H1 (cell line): ENCODE measurements at regions not wholly inside any gene's neighbourhood (a gene's known extent, or its start where the extent isn't known, plus 50 kb on each side); places are given as distances from the start of the nearest gene placed in this dataset.

Source experiments
- CTCF ChIA-PET: fragments of 300-600 bp; sonication (Branson Sonifier 250); formaldehyde crosslinking; loops from one replicate; lab custom pipeline; 2021; ENCODE audit not compliant: partially characterized antibody; lab: Charles Lee
- POLR2A ChIA-PET: fragments of 300-600 bp; sonication (Branson Sonifier 250); formaldehyde crosslinking; loops from one replicate; lab custom pipeline; 2021; ENCODE audit warnings: inconsistent platforms; ENCODE audit not compliant: partially characterized antibody; lab: Charles Lee
- DNase-seq, 2 experiments: peaks; one replicate each; pipeline versions ENCODE4 v3.0.0 to v3.0.0-alpha.2; 2010 to 2022; ENCODE audit warnings: low spot score in 2 of 2, low read depth in 1 of 2, mixed read lengths in 1 of 2
- FAIRE-seq: peaks from 2 replicates; lab custom pipeline; 2011; peaks lifted over from hg19 to GRCh38; lab: Jason Lieb, UNC
- H2AFZ ChIP-seq: 2 replicates; pipeline ENCODE4 v1.8.1; 2012; ENCODE audit warnings: low read length, inconsistent platforms
- H2AK5ac ChIP-seq: 2 replicates; pipeline ENCODE4 v1.6.1; 2013; ENCODE audit warnings: low read depth, low read length
- H2BK120ac ChIP-seq: replicated peaks from 2 replicates; pipeline ENCODE3; 2013; ENCODE audit warnings: low read depth, low read length, inconsistent platforms
- H2BK12ac ChIP-seq: 2 replicates; pipeline ENCODE4 v1.6.1; 2013; ENCODE audit warnings: low read depth, low read length
- H2BK15ac ChIP-seq: 2 replicates; pipeline ENCODE4 v1.6.1; 2013; ENCODE audit warnings: low read length
- H2BK20ac ChIP-seq: 2 replicates; pipeline ENCODE4 v1.6.1; 2013; ENCODE audit warnings: low read length
- H2BK5ac ChIP-seq: 2 replicates; pipeline ENCODE4 v1.6.1; 2013; ENCODE audit warnings: low read depth, low read length
- H3K14ac ChIP-seq: 2 replicates; pipeline ENCODE4 v1.6.1; 2013; ENCODE audit warnings: inconsistent platforms; ENCODE audit not compliant: insufficient read length
- H3K18ac ChIP-seq: 2 replicates; pipeline ENCODE4 v1.6.1; 2013; ENCODE audit warnings: low read length; ENCODE audit errors: extremely low read depth
- H3K23ac ChIP-seq: 2 replicates; pipeline ENCODE4 v1.6.1; 2013; ENCODE audit warnings: inconsistent platforms; ENCODE audit not compliant: insufficient read length
- H3K23me2 ChIP-seq: 2 replicates; pipeline ENCODE4 v1.6.1; 2013; ENCODE audit warnings: low read depth, low read length
- H3K27ac ChIP-seq: 2 replicates; pipeline ENCODE4 v1.6.1; 2011; ENCODE audit warnings: low read depth, low read length, inconsistent platforms
- H3K27me3 ChIP-seq, 4 experiments: replicated peaks in 1 of 4; 1 replicate in 1 of 4; 2 replicates in 3 of 4; pipeline versions ENCODE4 v1.6.1 to v1.8.1; 2011 to 2013; ENCODE audit warnings: low read length in 3 of 4, mild to moderate bottlenecking in 3 of 4, inconsistent platforms in 2 of 4, mixed read lengths in 2 of 4, moderate library complexity in 1 of 4; ENCODE audit not compliant: control insufficient read depth in 3 of 4, insufficient read depth in 3 of 4; ENCODE audit errors: extremely low read depth in 1 of 4
- H3K36me3 ChIP-seq, 4 experiments: 2 replicates each; pipeline versions ENCODE4 v1.6.1 to v1.8.1; 2011 to 2013; ENCODE audit warnings: mild to moderate bottlenecking in 4 of 4, low read length in 3 of 4, moderate library complexity in 2 of 4, control low read depth in 1 of 4, inconsistent platforms in 1 of 4; ENCODE audit not compliant: insufficient read depth in 4 of 4, control insufficient read depth in 2 of 4
- H3K4ac ChIP-seq: replicated peaks from 2 replicates; pipeline ENCODE3; 2013; ENCODE audit warnings: low read length, low read depth, mixed read lengths, inconsistent platforms; ENCODE audit not compliant: insufficient read length
- H3K4me1 ChIP-seq, 4 experiments: replicated peaks in 1 of 4; 1 replicate in 1 of 4; 2 replicates in 3 of 4; pipeline versions ENCODE4 v1.6.1 to v1.8.1; 2011 to 2013; ENCODE audit warnings: low read length in 3 of 4, inconsistent platforms in 2 of 4, mixed read lengths in 1 of 4; ENCODE audit not compliant: insufficient read depth in 4 of 4, control insufficient read depth in 3 of 4
- H3K4me2 ChIP-seq, 2 experiments: 2 replicates each; pipeline versions ENCODE4 v1.6.1 to v1.8.1; 2011 to 2013; ENCODE audit warnings: low read depth in 2 of 2, low read length in 2 of 2, control low read depth in 1 of 2, inconsistent platforms in 1 of 2, mild to moderate bottlenecking in 1 of 2; ENCODE audit not compliant: insufficient read depth in 1 of 2
- H3K4me3 ChIP-seq, 4 experiments: fragments of 200-600, 300-600 bp in 1 of 4; sonication (generic), shearing (Covaris generic), sonication (Bioruptor Twin) in 1 of 4; 2 replicates each; pipeline versions ENCODE4 v1.5.1 to v1.8.1; 2011 to 2016; ENCODE audit warnings: low read length in 4 of 4, low read depth in 3 of 4, control low read depth in 2 of 4, inconsistent platforms in 2 of 4, mild to moderate bottlenecking in 2 of 4, mixed read lengths in 1 of 4, moderate library complexity in 1 of 4; ENCODE audit not compliant: insufficient read depth in 2 of 4; ENCODE audit errors: extremely low read depth in 1 of 4
- H3K56ac ChIP-seq: replicated peaks from 2 replicates; pipeline ENCODE3; 2013; ENCODE audit warnings: low read depth, mild to moderate bottlenecking, mixed read lengths, low read length, inconsistent platforms; ENCODE audit not compliant: insufficient read length
- H3K79me1 ChIP-seq: 2 replicates; pipeline ENCODE4 v1.6.1; 2013; ENCODE audit warnings: low read depth, low read length, control low read depth
- H3K79me2 ChIP-seq, 2 experiments: 2 replicates each; pipeline versions ENCODE4 v1.6.1 to v1.8.1; 2012 to 2013; ENCODE audit warnings: low read length in 2 of 2, mild to moderate bottlenecking in 2 of 2, inconsistent platforms in 1 of 2; ENCODE audit not compliant: insufficient read depth in 2 of 2, control insufficient read depth in 1 of 2
- H3K9ac ChIP-seq, 4 experiments: replicated peaks in 1 of 4; 1 replicate in 1 of 4; 2 replicates in 3 of 4; pipeline versions ENCODE4 v1.6.1 to v1.8.1; 2011 to 2013; ENCODE audit warnings: low read depth in 3 of 4, low read length in 3 of 4, control low read depth in 2 of 4, mild to moderate bottlenecking in 2 of 4, moderate library complexity in 2 of 4, inconsistent platforms in 1 of 4; ENCODE audit errors: extremely low read depth in 1 of 4
- H3K9me3 ChIP-seq, 2 experiments: 2 replicates each; pipeline versions ENCODE4 v1.6.1 to v1.8.1; 2012 to 2013; ENCODE audit warnings: mild to moderate bottlenecking in 2 of 2, moderate library complexity in 2 of 2, control low read depth in 1 of 2, inconsistent platforms in 1 of 2, low read depth in 1 of 2, low read length in 1 of 2, mixed read lengths in 1 of 2; ENCODE audit not compliant: insufficient read depth in 2 of 2
- H4K20me1 ChIP-seq, 2 experiments: replicated peaks in 1 of 2; 2 replicates each; pipeline versions ENCODE3 to v1.8.1; 2011 to 2013; ENCODE audit warnings: inconsistent platforms in 2 of 2, low read length in 2 of 2, mild to moderate bottlenecking in 1 of 2; ENCODE audit not compliant: insufficient read depth in 2 of 2, control insufficient read depth in 1 of 2
- H4K5ac ChIP-seq: 2 replicates; pipeline ENCODE4 v1.6.1; 2013; ENCODE audit warnings: low read length, low read depth, mixed read lengths, inconsistent platforms; ENCODE audit not compliant: insufficient read length
- H4K8ac ChIP-seq: 2 replicates; pipeline ENCODE4 v1.8.0; 2013; ENCODE audit warnings: mild to moderate bottlenecking, moderate library complexity, low read length, inconsistent platforms; ENCODE audit not compliant: insufficient read depth; ENCODE audit errors: extremely low read depth
- H4K91ac ChIP-seq: replicated peaks from 2 replicates; pipeline ENCODE3; 2013; ENCODE audit warnings: low read length, mixed read lengths, inconsistent platforms; ENCODE audit not compliant: insufficient read length
- CBX8 ChIP-seq: fragments of 300-800, 300-1000 bp; sonication (generic); IDR thresholded peaks from 2 replicates; pipeline ENCODE4 v1.7.1; 2016; ENCODE audit warnings: low read depth, low read length, borderline replicate concordance
- CHD2 ChIP-seq: IDR thresholded peaks from 2 replicates; pipeline ENCODE4 v1.6.1; 2012; ENCODE audit warnings: low read length, improper control_type of control experiment
- EP300 ChIP-seq, 2 experiments: IDR thresholded peaks; 1 replicate in 1 of 2; 2 replicates in 1 of 2; pipeline ENCODE4 v1.6.1; 2011 to 2012; ENCODE audit warnings: low read depth in 2 of 2, low read length in 2 of 2, mild to moderate bottlenecking in 2 of 2, borderline replicate concordance in 1 of 2, inconsistent platforms in 1 of 2, moderate library complexity in 1 of 2
- KDM1A ChIP-seq: fragments of 200-600, 300-600 bp; sonication (generic); IDR thresholded peaks from 2 replicates; pipeline ENCODE4 v1.7.1; 2016; ENCODE audit warnings: mild to moderate bottlenecking, low read length, borderline replicate concordance
- MAFK ChIP-seq: IDR thresholded peaks from 2 replicates; pipeline ENCODE4 v1.6.1; 2012; ENCODE audit warnings: low read depth, mild to moderate bottlenecking, improper control_type of control experiment, low read length
- NRF1 ChIP-seq: IDR thresholded peaks from 2 replicates; pipeline ENCODE4 v1.6.1; 2011; ENCODE audit warnings: mild to moderate bottlenecking, low read depth, low read length, improper control_type of control experiment
- POLR2A ChIP-seq, 2 experiments: IDR thresholded peaks; 1 replicate in 1 of 2; 2 replicates in 1 of 2; pipeline ENCODE4 v1.6.1; 2011; ENCODE audit warnings: low read depth in 2 of 2, low read length in 2 of 2, mild to moderate bottlenecking in 2 of 2; ENCODE audit errors: control extremely low read depth in 1 of 2
- POLR2AphosphoS5 ChIP-seq: IDR thresholded peaks from 2 replicates; pipeline ENCODE4 v1.6.1; 2011; ENCODE audit warnings: low read depth, low read length
- POU5F1 ChIP-seq: IDR thresholded peaks from 2 replicates; pipeline ENCODE4 v1.6.1; 2011; ENCODE audit warnings: low read depth, mild to moderate bottlenecking, low read length, moderate library complexity
- SAP30 ChIP-seq: fragments of 300-600 bp; sonication (generic); IDR thresholded peaks from 2 replicates; pipeline ENCODE4 v1.7.1; 2012; ENCODE audit warnings: low read length, moderate library complexity, mild to moderate bottlenecking, inconsistent platforms; ENCODE audit not compliant: insufficient read depth, insufficient replicate concordance
- SP1 ChIP-seq: IDR thresholded peaks from 2 replicates; pipeline ENCODE4 v1.6.1; 2011; ENCODE audit warnings: low read depth, low read length
- TAF7 ChIP-seq: optimal IDR thresholded peaks from 2 replicates; pipeline ENCODE3; 2011; ENCODE audit warnings: low read depth, mild to moderate bottlenecking, inconsistent platforms, low read length, moderate library complexity, borderline replicate concordance
- WGBS, 2 experiments: shearing (Covaris generic) in 1 of 2; methylation state at CpG; one replicate each; pipeline versions ENCODE4 v1.1.6 to v1.1.7; 2013 to 2015; ENCODE audit warnings: low lambda C conversion rate in 2 of 2, mixed read lengths in 2 of 2, inconsistent platforms in 1 of 2, low coverage in 1 of 2, missing lambda C conversion rate in 1 of 2; ENCODE audit not compliant: insufficient replicate concordance in 2 of 2, insufficient coverage in 1 of 2, insufficient read length in 1 of 2; ENCODE audit errors: extremely low coverage in 1 of 2, missing lambda C conversion rate in 1 of 2; 5-methylcytosine and 5-hydroxymethylcytosine counted together
- TF ChIP-seq, protein P1 (sequence below): IDR thresholded peaks from 2 replicates; pipeline ENCODE4 v1.6.1; 2012; ENCODE audit warnings: inconsistent platforms

DNA sequence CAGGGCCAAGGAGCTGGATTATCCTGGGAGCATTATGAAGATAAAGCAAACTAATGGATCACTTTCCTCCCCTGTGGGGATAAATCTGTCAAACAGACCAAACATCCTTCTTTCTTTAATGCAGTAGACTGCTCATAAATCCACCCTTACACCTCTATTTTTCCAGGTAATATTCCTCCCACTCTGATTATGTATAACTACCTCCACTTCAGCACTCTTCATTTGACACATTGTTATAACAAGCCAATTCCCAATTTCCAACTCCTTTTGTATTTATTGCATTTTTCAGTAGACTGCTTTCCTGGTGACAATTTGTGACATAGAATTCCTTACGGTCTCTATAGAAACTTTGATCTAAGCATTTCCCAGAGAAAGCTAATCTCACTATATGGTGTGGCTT, 115.0 kb upstream of the PRKG2 start (continued):
- no peak for TF ChIP-seq MAFK

DNA sequence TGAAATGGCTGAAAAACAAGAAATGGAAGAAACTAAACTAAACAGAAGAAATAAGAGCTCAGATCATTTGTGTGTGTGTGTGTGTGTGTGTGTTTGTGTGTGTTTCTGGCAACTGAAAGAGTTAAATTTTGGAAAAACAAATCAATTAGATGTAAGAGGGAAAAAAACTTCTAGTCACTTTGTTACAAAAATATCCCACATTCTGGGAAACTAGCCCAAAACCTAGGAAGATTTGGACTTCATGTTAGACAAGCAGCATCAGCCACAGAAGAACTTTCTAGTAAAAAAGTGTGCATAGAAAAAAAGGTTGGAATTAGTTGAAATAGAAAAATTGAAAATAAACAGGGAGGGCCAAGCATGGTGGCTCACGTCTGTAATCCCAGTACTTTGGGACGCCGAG, 111.6 kb upstream of the PRKG2 start:
- no peaks in the 10 kb centered on the region for H3K23me2 ChIP-seq
- 91% methylated on average over 3 of the region's 3 CpGs; no CpG with 5 or more reads in 1 of the 2 experiments for WGBS, 2 experiments
- no peaks in the 10 kb centered on the region for H4K20me1 ChIP-seq
- H2BK20ac ChIP-seq: no peak overlapping the region
- DNase-seq: no peak
- H3K4me2 ChIP-seq: no peak overlapping the region
- H3K56ac ChIP-seq: no peak overlapping the region
- no peak overlapping the region for H2BK5ac ChIP-seq
- no peak for FAIRE-seq
- H2AK5ac ChIP-seq: no peak overlapping the region
- no peak overlapping the region for H4K8ac ChIP-seq
- ChIA-PET CTCF (interaction anchor here (1.2 to 1.3 kb wide), 2 partner anchors 9 to 66 kb away, joined by 3 to 4 read pairs; no protein-coding TSS in a partner anchor), POLR2A (no interaction called here)
- no peaks in the 10 kb centered on the region for H3K4me1 ChIP-seq
- no peak overlapping the region for H3K27ac ChIP-seq
- no peaks in the 10 kb centered on the region for H3K36me3 ChIP-seq
- no peak overlapping the region for H3K4ac ChIP-seq
- H3K23ac ChIP-seq: no peak overlapping the region
- H2AFZ ChIP-seq: no peak overlapping the region
- H3K14ac ChIP-seq: no peak overlapping the region
- H3K18ac ChIP-seq: no peak overlapping the region
- H3K79me2 ChIP-seq: no peaks in the 10 kb centered on the region
- no peak overlapping the region for H3K4me3 ChIP-seq
- H2BK15ac ChIP-seq: no peak overlapping the region
- no peaks in the 10 kb centered on the region for H3K27me3 ChIP-seq
- H2BK120ac ChIP-seq: no peak overlapping the region
- H4K5ac ChIP-seq: no peak overlapping the region
- no peak overlapping the region for H2BK12ac ChIP-seq
- H4K91ac ChIP-seq: no peak overlapping the region
- H3K9ac ChIP-seq: no peak overlapping the region
- no peaks in the 10 kb centered on the region for H3K79me1 ChIP-seq
- H3K9me3 ChIP-seq: no peaks in the 10 kb centered on the region
- TF ChIP-seq POLR2A (IDR thresholded peaks at IDR 0.05; ENCODE audit: control extremely low read depth in 1 of 2, low read depth in 2 of 2, low read length in 2 of 2) (no peak), TAF7 (no peak), CBX8 (no peak), NRF1 (no peak), EP300 (IDR thresholded peaks at IDR 0.05; ENCODE audit: borderline replicate concordance in 1 of 2, low read depth in 2 of 2, low read length in 2 of 2) (no peak), CHD2 (no peak), SAP30 (no peak), SP1 (no peak), POU5F1 (no peak), POLR2AphosphoS5 (no peak), KDM1A (no peak)
- TF ChIP-seq, protein P1, sequence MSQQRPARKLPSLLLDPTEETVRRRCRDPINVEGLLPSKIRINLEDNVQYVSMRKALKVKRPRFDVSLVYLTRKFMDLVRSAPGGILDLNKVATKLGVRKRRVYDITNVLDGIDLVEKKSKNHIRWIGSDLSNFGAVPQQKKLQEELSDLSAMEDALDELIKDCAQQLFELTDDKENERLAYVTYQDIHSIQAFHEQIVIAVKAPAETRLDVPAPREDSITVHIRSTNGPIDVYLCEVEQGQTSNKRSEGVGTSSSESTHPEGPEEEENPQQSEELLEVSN: no peak
